HG03354 (cell line): ENCODE measurements at regions not wholly inside any gene's neighbourhood (a gene's known extent, or its start where the extent isn't known, plus 50 kb on each side); places are given as distances from the start of the nearest gene placed in this dataset.
A peak's percentile ranks its signal among the peaks of the same experiment; 100 is the strongest.

Experiments used
- ATAC-seq: cut with Tn5 transposase; IDR thresholded peaks from one replicate; pipeline ENCODE4 v1.9.1; 2021; ENCODE audit warnings: mild to moderate bottlenecking; ENCODE audit not compliant: unreplicated experiment, poor library complexity, severe bottlenecking

- ATAC-seq = no peak
Measured at GRCh38 chr1:170367615-170368014, 164.4 kb upstream of the GORAB start.

- ATAC-seq = no peak
Measured at GRCh38 chr1:170369000-170369399, 163.0 kb upstream of the GORAB start.

GRCh38 chr1:170369417-170369816 is 162.5 kb upstream of the GORAB start:
- no peak for ATAC-seq

- no peak for ATAC-seq
Measured at GRCh38 chr1:170370087-170370486, 161.9 kb upstream of the GORAB start.

GRCh38 chr1:170375082-170375723 is 156.8 kb upstream of the GORAB start:
- no peak for ATAC-seq

- ATAC-seq = peak; percentile 34
Measured at GRCh38 chr1:170376801-170377385, 155.1 kb upstream of the GORAB start.

GRCh38 chr1:170377440-170377839 is 154.5 kb upstream of the GORAB start:
- peak; percentile 86 for ATAC-seq

GRCh38 chr1:170377896-170378634 is 153.9 kb upstream of the GORAB start:
- ATAC-seq = no peak

- no peak for ATAC-seq
Measured at GRCh38 chr1:170385750-170386149, 146.2 kb upstream of the GORAB start.

GRCh38 chr1:170388489-170388888 is 143.5 kb upstream of the GORAB start:
- no peak for ATAC-seq

GRCh38 chr1:170395149-170395548 is 136.8 kb upstream of the GORAB start:
- ATAC-seq = no peak

GRCh38 chr1:170397061-170397460 is 134.9 kb upstream of the GORAB start:
- no peak for ATAC-seq

GRCh38 chr1:170402476-170403311 is 129.3 kb upstream of the GORAB start:
- no peak for ATAC-seq

GRCh38 chr1:170407138-170407537 is 124.8 kb upstream of the GORAB start:
- ATAC-seq = no peak

- no peak for ATAC-seq
Measured at GRCh38 chr1:170407581-170407980, 124.4 kb upstream of the GORAB start.

- ATAC-seq = no peak
Measured at GRCh38 chr1:170410401-170411166, 121.4 kb upstream of the GORAB start.

- ATAC-seq = no peak
Measured at GRCh38 chr1:170414989-170415709, 116.8 kb upstream of the GORAB start.

- ATAC-seq = no peak
Measured at GRCh38 chr1:170415710-170416372, 116.1 kb upstream of the GORAB start.
